A673 (cell line): ENCODE measurements at regions not wholly inside any gene's neighbourhood (a gene's known extent, or its start where the extent isn't known, plus 50 kb on each side); places are given as distances from the start of the nearest gene placed in this dataset.

Source experiments
- CTCF ChIP-seq: fragments of 300-800, 200-600 bp; sonication (generic); conservative IDR thresholded peaks from 2 replicates; pipeline ENCODE4 v1.5.1; 2017; ENCODE audit warnings: low read depth, mild to moderate bottlenecking, antibody characterized with exemption, low read length, moderate library complexity, mixed read lengths
- EZH2 ChIP-seq: fragments of 200-600 bp; sonication (generic); IDR thresholded peaks from 2 replicates; pipeline ENCODE4 v1.6.1; 2017; ENCODE audit warnings: borderline replicate concordance, low read depth, mild to moderate bottlenecking, mixed read lengths, antibody characterized with exemption, low read length; ENCODE audit not compliant: poor library complexity, severe bottlenecking

- TF ChIP-seq CTCF (no peak), EZH2 (no peak)
These were observed 277.7 kb downstream of the FAM72C start for GRCh38 chr1:143694085-143694484.
